ENCODE measurements at regions not wholly inside any gene's neighbourhood (a gene's known extent, or its start where the extent isn't known, plus 50 kb on each side); places are given as distances from the start of the nearest gene placed in this dataset.

- DNase-seq (ENCODE audit: low read depth), result no peak
These were observed 119.5 kb downstream of the MTX3 start for GRCh38 chr5:79871364-79872120.

- no peak for DNase-seq (ENCODE audit: low read depth)
These were observed 122.8 kb downstream of the MTX3 start for GRCh38 chr5:79868163-79868670.

GRCh38 chr5:79865579-79865978 lies 125.5 kb downstream of the MTX3 start:
- DNase-seq (ENCODE audit: low read depth), result no peak

GRCh38 chr5:79864364-79864763 lies 126.7 kb downstream of the MTX3 start:
- no peak for DNase-seq (ENCODE audit: low read depth)

GRCh38 chr5:79859588-79859987 lies 131.5 kb downstream of the MTX3 start:
- DNase-seq (ENCODE audit: low read depth), result no peak

- DNase-seq (ENCODE audit: low read depth), result no peak
These were observed 132.7 kb downstream of the MTX3 start for GRCh38 chr5:79858410-79858723.

- peak; percentile 77 for DNase-seq (ENCODE audit: low read depth)
These were observed 133.2 kb downstream of the MTX3 start for GRCh38 chr5:79857714-79858409.

GRCh38 chr5:79856456-79857055 lies 134.5 kb downstream of the MTX3 start:
- no peak for DNase-seq (ENCODE audit: low read depth)

GRCh38 chr5:79853676-79854418 lies 137.2 kb downstream of the MTX3 start:
- no peak for DNase-seq (ENCODE audit: low read depth)

- DNase-seq (ENCODE audit: low read depth), result no peak
These were observed 138.0 kb downstream of the MTX3 start for GRCh38 chr5:79853028-79853427.

GRCh38 chr5:79851391-79851863 lies 139.6 kb downstream of the MTX3 start:
- DNase-seq (ENCODE audit: low read depth), result no peak

GRCh38 chr5:79850941-79851340 lies 140.1 kb downstream of the MTX3 start:
- DNase-seq (ENCODE audit: low read depth), result no peak

- no peak for DNase-seq (ENCODE audit: low read depth)
These were observed 140.7 kb downstream of the MTX3 start for GRCh38 chr5:79850316-79850822.

- DNase-seq (ENCODE audit: low read depth), result no peak
These were observed 141.4 kb downstream of the MTX3 start for GRCh38 chr5:79849486-79850315.
